Stimulated activated naive CD4-positive, alpha-beta T cell (primary cell): ENCODE measurements at regions not wholly inside any gene's neighbourhood (a gene's known extent, or its start where the extent isn't known, plus 50 kb on each side); places are given as distances from the start of the nearest gene placed in this dataset.

Experiments
- DNase-seq, 6 experiments: peaks; one replicate each; lab custom pipeline; 2025; lab: John Stamatoyannopoulos, UW

GRCh38 chr11:92322225-92322624, 97.6 kb downstream of the FAT3 start:
- DNase-seq: no peak

DNA sequence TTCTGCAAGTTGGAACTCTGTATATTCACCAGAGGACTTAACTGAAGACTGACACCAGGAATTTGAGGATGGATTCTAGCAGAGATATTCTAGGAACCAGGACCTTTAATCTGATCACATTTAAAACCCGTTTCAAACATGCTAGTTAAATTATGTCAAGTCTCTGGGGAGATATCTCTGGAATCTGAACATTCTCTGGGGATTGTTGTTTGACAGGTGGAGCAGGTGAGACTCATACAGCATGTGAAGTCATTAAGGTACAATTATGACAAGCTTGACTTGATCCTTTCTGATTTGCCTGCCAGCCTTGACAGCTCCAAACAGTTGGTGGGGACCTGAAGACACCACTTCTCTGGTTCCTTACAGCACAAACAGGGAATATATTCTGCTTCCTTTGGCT, 100.3 kb downstream of the FAT3 start:
- DNase-seq: no peak

- no peak for DNase-seq
Measured at GRCh38 chr11:92325416-92325815, 100.8 kb downstream of the FAT3 start.

GRCh38 chr11:92329137-92329536, 104.5 kb downstream of the FAT3 start:
- DNase-seq: no peak

GRCh38 chr11:92329646-92330045, 105.0 kb downstream of the FAT3 start:
- DNase-seq: no peak

- no peak for DNase-seq
Measured at GRCh38 chr11:92330114-92330513, 105.5 kb downstream of the FAT3 start.

DNA sequence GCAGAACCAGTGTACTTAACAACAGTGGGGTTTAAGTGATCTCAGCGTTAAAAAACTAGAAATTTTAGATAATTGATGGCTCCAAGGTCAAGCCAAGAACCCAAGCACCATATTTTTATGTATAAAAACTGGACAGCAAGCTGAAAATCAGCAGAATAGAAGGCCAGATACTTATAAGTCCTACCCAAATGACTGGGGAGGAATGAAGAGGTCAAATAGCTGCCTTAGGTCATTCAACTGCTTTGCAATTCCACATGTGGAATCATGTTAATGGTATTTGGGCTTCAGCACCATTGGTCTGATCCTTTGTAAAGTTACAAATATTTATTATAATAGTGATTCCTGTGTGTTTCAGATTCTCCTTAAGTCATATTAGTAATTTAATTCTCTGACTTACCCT, 108.4 kb downstream of the FAT3 start:
- DNase-seq: no peak

- DNase-seq: no peak
Measured at GRCh38 chr11:92340839-92341238, 116.2 kb downstream of the FAT3 start.

GRCh38 chr11:92342034-92342720, 117.6 kb downstream of the FAT3 start:
- no peak for DNase-seq

DNA sequence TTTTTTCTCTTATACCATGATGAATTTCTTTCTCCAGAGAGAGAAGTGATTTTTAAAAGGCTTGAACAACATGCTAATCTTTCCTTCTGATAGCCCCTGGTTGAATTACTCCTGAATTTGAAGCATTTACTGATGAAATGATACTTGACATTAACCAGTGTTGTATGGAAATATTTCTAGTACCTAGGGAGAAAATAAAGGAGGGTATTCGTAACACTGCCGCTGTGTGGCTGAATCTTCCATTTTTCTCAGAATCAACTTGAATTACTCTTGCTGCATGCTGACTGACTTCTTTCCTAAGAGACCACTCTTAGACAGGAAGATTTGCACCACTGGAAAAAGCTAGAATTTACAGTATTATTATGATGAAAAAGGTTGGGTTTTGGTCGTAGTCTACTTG, 118.3 kb downstream of the FAT3 start:
- DNase-seq: no peak

GRCh38 chr11:92346220-92346619, 121.6 kb downstream of the FAT3 start:
- DNase-seq: no peak

GRCh38 chr11:92347454-92347853, 122.8 kb downstream of the FAT3 start:
- no peak for DNase-seq

GRCh38 chr11:92349486-92350156, 125.0 kb downstream of the FAT3 start:
- DNase-seq: no peak

DNA sequence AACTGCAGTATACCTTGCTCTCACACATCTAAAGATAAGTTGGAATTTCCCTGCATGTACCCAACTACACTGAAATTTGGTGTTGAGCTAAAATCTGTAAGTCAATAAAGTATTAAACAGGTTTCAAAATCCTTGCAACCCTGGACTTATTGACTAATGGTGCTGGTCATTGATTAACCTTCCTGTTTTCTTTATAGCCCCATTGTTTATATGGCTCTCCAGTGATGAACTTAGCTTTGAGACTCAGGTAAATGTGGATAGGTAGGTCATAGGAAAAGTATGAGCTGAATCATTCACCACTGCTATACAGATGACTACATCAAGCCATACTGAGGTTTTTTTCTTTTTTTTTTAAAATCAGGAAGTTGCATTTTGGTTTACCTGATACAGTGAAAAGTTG, 132.7 kb downstream of the FAT3 start:
- no peak for DNase-seq

GRCh38 chr11:92357841-92358240, 133.2 kb downstream of the FAT3 start:
- no peak for DNase-seq

DNA sequence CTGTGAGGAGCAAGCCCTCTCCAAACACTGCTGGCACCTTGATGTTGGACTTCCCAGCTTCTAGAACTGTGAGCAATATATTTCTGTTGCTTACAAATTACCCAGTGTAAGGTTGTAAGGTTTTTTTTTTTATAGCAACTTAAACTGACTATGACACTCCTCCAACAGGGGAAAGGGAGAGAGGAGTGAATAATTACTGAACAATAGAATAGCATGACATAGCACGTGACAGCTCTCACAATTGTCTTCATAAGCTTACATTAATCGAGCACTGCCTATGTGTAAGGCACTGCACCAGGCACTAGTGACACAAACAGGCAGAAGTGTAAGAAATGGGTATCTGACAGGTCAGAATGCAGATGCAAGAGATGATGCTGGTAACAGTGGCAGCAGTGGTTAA, 136.9 kb downstream of the FAT3 start:
- DNase-seq: no peak

GRCh38 chr11:92362989-92363388, 138.4 kb downstream of the FAT3 start:
- DNase-seq: no peak

GRCh38 chr11:92364177-92364576, 139.6 kb downstream of the FAT3 start:
- no peak for DNase-seq

GRCh38 chr11:92376146-92376599, 151.6 kb downstream of the FAT3 start:
- DNase-seq: no peak

- no peak for DNase-seq
Measured at GRCh38 chr11:92376680-92377079, 152.1 kb downstream of the FAT3 start.

DNA sequence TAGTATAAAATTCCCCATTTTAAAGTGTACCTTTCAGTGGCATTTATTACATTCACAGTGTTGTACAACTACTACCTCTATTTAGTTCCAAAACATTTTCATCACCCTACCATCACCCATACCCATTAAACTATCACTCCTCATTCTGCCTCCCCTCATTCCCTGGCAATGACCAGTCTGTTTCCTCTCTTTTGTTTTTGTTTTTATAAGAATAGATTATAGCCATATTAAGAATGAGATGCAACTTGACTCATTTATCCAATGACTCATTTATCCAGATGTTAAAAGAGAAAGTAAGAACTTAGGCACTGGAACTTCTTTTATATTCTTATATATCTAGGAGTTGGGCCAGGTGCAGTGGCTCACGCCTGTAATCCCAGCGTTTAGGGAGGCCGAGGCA, 156.3 kb downstream of the FAT3 start:
- no peak for DNase-seq

GRCh38 chr11:92382311-92382710, 157.7 kb downstream of the FAT3 start:
- DNase-seq: no peak

DNA sequence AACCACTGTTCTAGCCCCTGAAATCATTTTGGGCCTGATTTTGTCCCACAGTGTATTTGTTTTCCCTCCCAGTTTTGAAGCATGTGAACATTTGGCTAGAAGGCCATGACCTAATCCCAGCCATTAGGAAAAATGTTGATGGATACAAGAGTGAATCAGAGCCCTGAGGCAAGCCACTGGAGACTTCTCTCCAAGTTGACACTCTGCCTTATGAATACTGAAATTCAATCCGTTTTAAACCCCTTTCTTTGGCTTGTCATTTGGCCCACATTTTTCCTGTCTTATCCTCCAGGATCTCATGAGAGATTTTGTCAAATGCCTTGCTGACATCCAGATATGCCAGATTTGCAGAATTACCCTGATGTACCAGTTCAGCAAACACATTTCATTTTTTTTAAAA, 158.8 kb downstream of the FAT3 start:
- DNase-seq: no peak

DNA sequence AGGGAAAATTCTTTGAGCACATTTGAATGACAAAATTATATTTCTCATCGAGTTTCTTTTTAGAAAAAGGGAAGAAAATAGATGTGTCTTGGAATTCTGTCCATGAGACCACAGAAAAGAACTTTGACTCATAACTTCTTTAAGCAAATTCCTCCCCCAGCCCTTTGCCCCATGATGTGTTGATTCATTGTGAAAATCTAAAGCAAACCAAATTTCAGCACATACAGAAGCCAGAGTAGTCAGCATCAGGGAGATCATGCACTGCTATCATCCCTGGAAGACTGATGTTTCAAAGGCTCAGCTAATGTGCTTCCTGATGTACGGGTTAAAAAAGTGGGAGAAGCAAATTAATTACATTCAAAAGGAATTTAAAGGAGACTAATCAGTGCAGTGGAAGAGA, 159.7 kb downstream of the FAT3 start:
- no peak for DNase-seq
